Kidney epithelial cell (primary cell): ENCODE measurements at regions not wholly inside any gene's neighbourhood (a gene's known extent, or its start where the extent isn't known, plus 50 kb on each side); places are given as distances from the start of the nearest gene placed in this dataset.

ENCODE experiments used
- DNase-seq: peaks from one replicate; pipeline ENCODE4 v3.0.0-alpha.2; 2010; ENCODE audit warnings: low read depth
- H3K27me3 ChIP-seq: 2 replicates; pipeline ENCODE4 v1.6.0; 2011; ENCODE audit warnings: low read length; ENCODE audit not compliant: control insufficient read depth, insufficient read depth
- H3K36me3 ChIP-seq: 2 replicates; pipeline ENCODE4 v1.5.1; 2011; ENCODE audit warnings: low read length; ENCODE audit not compliant: control insufficient read depth, insufficient read depth
- H3K4me3 ChIP-seq: 2 replicates; pipeline ENCODE4 v1.5.1; 2011; ENCODE audit warnings: low read depth, mild to moderate bottlenecking, control low read depth, low read length
- TF ChIP-seq, protein P1 (sequence below): IDR thresholded peaks from 2 replicates; pipeline ENCODE4 v1.5.1; 2011; ENCODE audit warnings: mild to moderate bottlenecking, moderate library complexity, low read length, control low read depth, inconsistent platforms; ENCODE audit not compliant: insufficient read depth, poor library complexity, severe bottlenecking

DNA sequence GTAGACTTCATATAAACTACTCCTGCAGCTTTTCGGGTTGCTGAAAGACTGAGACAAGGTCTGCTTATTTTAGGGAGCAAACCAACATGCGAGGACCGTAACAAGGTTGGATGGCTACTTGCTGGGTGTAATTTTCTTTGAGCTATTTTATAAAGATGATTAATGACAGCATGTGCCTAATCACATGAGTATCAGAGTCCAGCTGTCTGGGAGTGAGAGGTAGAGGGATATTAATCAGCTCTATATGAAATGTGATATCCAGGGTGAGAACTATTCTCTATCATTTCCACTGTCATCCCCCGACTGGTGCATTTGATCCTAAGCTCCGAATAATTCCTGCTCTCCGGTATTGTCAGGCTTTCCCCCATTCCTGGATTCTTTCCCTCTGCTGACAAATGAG, 193.8 kb upstream of the HMHB1 start:
- no peaks in the 10 kb centered on the region for H3K36me3 ChIP-seq
- H3K4me3 ChIP-seq: no peak overlapping the region
- TF ChIP-seq, protein P1, sequence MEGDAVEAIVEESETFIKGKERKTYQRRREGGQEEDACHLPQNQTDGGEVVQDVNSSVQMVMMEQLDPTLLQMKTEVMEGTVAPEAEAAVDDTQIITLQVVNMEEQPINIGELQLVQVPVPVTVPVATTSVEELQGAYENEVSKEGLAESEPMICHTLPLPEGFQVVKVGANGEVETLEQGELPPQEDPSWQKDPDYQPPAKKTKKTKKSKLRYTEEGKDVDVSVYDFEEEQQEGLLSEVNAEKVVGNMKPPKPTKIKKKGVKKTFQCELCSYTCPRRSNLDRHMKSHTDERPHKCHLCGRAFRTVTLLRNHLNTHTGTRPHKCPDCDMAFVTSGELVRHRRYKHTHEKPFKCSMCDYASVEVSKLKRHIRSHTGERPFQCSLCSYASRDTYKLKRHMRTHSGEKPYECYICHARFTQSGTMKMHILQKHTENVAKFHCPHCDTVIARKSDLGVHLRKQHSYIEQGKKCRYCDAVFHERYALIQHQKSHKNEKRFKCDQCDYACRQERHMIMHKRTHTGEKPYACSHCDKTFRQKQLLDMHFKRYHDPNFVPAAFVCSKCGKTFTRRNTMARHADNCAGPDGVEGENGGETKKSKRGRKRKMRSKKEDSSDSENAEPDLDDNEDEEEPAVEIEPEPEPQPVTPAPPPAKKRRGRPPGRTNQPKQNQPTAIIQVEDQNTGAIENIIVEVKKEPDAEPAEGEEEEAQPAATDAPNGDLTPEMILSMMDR: no peak
- DNase-seq: no peak
- no peaks in the 10 kb centered on the region for H3K27me3 ChIP-seq

GRCh38 chr5:143614831-143615230, 197.1 kb upstream of the HMHB1 start:
- Histone ChIP-seq H3K4me3 (no peak overlapping the region), H3K27me3 (no peaks in the 10 kb centered on the region), H3K36me3 (no peaks in the 10 kb centered on the region)
- DNase-seq: no peak
- TF ChIP-seq, protein P1: no peak

DNA sequence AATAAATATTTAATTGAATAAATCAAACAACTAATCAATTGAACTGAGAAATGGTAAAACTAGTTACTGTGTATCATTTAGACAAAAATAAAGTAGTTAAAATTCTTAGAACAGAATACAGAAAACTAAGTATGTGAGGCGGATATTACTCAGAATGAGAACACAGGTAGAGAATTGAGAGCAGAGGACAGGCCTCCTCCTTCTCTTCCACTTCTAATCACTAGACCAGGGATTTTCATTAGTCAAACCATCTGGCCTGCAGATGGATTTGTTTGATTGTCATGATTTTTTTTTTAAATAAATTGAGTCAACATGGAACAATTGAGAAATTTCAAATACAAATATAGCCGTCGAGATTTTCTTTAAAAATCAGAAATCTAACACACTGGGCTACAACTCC, 198.6 kb upstream of the HMHB1 start:
- Histone ChIP-seq H3K27me3 (no peaks in the 10 kb centered on the region), H3K4me3 (no peak overlapping the region), H3K36me3 (no peaks in the 10 kb centered on the region)
- TF ChIP-seq, protein P1: no peak
- no peak for DNase-seq

DNA sequence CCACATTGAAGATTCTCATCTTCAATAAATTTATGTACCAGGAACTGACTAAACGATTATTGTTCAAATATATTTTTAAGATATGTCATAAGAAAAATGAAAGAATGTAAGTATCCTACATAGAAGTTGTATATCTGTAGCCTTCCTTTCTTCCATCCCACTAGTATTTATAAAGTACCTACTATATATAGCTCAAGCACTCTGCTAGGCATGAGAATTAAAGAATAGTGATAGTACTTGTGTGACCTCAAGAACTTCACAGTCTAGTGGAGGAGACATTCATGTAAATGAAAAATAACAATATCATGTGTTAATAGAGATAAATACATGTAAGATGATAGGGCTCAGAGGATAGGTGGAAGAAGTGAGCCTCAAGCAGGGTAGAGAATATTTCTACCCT, 201.0 kb upstream of the HMHB1 start:
- H3K36me3 ChIP-seq: no peaks in the 10 kb centered on the region
- no peak overlapping the region for H3K4me3 ChIP-seq
- H3K27me3 ChIP-seq: no peaks in the 10 kb centered on the region
- DNase-seq: no peak
- TF ChIP-seq, protein P1: no peak

- no peak for DNase-seq
- H3K27me3 ChIP-seq: no peaks in the 10 kb centered on the region
- H3K36me3 ChIP-seq: no peaks in the 10 kb centered on the region
- H3K4me3 ChIP-seq: no peak overlapping the region
- TF ChIP-seq, protein P1: no peak
These were observed 202.7 kb upstream of the NR3C1 start for GRCh38 chr5:143606043-143606752.

DNA sequence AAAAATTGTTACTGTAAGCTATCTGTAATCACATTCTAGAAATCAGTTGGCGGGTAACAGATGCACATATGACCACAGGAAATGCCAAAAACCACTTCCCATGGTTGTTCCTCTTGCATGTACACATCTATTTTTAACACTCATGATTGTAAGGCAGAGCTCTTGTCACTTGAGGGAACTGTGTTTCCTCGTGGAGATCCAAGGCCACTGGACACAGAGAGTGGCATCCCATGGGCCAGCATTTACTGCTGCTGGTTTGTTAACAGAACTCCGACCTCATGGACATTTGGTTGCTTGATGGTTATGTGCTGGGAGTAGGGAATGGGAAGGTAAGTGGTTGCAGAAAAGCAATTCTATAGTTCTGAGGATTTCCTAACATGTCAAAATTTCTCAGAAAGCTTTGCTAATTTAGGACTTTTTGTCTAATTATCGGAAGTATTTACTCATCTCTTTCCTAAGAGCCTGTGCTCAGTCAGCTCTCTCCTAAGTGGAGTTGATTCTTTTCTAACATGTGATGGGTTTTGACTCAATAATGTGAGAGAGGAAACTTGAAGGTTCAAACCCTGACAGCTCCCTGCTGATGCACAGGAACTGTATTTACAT, 202.0 kb upstream of the NR3C1 start:
- H3K27me3 ChIP-seq: no peaks in the 10 kb centered on the region
- TF ChIP-seq, protein P1: no peak
- H3K4me3 ChIP-seq: no peak overlapping the region
- no peaks in the 10 kb centered on the region for H3K36me3 ChIP-seq
- no peak for DNase-seq
